GM21447 (cell line): ENCODE measurements at regions not wholly inside any gene's neighbourhood (a gene's known extent, or its start where the extent isn't known, plus 50 kb on each side); places are given as distances from the start of the nearest gene placed in this dataset.
"Not testable (repeated sequence)": the region's sequence is repeated elsewhere in the genome, so short reads cannot be mapped to it uniquely, and the experiment has no call there.

Experiments used
- ATAC-seq: cut with Tn5 transposase; IDR thresholded peaks from one replicate; pipeline ENCODE4 v1.9.1; 2021; ENCODE audit not compliant: unreplicated experiment

DNA sequence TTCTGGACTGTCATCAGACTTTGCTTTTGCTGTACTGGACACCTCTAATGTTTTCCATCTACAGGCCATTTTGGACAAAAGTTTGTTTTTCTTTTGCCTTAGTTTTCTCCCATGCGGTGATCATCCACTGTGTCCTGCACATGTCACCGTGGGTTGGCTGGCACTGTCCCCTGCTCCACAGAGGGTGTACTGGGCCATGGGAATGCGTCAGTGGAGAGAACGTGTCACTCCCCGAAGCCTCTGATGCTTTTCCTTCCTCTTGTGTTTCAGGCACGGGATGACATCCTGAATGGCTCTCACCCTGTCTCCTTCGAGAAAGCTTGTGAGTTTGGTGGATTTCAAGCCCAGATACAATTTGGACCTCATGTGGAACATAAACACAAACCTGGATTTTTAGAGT, 385.0 kb upstream of the TPM1 start:
- ATAC-seq, result not testable (repeated sequence)

DNA sequence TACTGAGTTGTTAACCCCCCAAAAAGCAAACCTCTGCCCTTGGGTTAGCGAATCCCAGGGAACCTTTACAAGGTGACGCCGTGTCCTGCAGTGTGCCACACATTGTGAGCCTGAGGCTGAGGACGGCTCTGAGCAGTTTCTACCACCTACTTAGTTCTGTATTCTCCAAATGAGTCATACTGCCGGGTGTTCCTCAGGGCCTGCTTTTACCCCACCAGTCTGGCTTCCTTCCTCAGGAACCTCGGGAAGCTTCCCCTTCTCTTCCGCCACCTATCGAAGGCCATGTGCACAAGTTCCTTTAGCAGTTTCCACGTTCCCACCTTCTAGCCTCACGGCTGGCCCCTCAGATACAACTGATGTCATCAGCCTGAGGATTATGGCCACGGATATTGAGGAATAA, 384.0 kb upstream of the TPM1 start:
- peak; percentile 74 for ATAC-seq

DNA sequence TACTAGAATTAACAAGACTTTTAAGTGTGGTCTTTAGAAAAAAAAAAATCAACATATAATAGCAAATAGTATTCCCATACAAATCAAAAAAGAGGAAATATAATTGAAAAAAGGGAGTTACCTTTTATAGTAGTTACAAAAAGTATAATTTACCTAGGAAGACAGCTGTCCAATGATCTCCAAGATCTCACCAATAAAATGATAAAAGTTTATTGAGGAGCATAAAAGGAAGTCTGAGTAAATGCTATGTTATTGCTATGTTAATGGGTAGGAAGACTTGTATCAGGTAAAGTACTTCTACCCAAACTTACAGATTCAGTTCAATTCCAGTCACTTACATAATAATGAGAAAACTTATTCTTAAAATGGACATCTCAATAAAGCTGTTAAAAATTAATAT, 379.0 kb upstream of the TPM1 start:
- no peak for ATAC-seq

DNA sequence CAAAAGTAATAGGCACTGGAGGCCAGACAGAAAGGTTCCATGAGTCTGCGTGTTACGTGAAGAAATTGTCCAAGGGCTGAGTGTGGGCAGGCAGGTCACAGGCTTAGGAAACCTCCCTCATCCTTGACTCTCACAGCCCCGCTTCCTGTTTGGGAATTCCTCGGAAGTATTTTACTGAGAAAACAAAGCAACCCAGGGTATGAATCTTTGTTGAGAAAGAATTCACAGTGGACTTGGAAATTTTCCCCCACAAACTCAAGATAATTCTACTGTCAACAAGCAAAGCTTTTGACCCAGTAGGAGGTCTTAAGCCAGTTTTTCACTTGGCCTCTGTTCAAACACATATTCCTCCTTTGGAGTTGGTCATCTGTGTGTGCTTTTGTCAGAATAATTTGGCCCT, 377.1 kb upstream of the TPM1 start:
- no peak for ATAC-seq

DNA sequence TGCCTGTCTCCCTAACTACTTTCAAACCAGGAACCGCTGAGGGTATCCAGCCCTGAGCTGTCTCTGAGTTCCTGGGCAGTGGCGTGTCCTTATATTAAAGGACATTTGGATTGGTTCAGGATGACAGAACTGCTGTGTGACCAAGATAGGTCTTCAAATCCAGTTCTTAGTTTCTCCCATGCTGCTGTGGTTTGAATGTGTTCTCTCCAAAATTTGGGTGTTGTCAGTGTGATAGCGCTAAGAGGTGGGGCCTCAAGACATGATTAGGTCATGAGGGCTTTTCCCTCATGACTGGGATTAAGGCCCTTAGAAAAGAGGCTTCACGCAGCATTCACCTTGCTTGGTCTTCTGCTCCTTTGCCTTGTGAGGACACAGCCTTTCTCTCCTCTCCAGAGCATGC, 376.5 kb upstream of the TPM1 start:
- ATAC-seq, result no peak

DNA sequence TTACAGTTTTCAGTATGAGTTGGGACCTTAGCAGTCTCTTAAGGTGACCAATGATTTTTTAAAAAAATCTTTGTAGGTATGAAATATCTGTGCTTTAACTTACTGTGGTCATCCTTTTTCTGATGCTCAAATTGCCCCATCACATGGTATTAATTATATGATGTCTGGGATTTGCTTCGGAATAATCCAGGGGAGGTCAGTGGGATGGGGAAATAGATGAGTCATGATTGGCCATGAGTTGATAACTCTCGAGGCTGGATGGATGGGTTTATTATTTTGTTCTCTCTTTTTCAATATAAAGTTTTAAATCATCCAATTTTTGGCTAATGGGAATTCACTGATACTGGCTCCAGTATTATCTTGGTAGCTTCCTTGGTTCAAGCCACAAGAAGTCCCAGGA, 370.3 kb upstream of the TPM1 start:
- no peak for ATAC-seq

DNA sequence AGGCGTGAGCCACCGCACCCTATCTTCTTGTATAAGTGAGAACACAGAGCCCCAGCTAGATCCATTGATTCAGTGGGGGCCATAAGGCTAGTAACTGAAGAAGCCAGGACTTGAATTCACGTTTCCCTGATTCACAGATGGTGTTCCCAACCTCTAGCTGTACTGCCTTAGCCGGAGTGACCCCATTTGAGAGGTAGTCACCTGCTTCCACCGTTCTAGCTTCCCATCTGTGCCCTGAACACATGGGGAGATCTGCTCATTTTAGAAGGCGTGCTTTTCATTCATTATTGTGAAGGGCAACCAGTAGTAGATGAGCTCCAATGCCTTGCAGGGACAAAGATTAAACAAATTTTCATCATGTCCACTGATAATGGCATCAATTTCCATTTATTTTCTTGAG, 365.7 kb upstream of the TPM1 start:
- ATAC-seq, result no peak

DNA sequence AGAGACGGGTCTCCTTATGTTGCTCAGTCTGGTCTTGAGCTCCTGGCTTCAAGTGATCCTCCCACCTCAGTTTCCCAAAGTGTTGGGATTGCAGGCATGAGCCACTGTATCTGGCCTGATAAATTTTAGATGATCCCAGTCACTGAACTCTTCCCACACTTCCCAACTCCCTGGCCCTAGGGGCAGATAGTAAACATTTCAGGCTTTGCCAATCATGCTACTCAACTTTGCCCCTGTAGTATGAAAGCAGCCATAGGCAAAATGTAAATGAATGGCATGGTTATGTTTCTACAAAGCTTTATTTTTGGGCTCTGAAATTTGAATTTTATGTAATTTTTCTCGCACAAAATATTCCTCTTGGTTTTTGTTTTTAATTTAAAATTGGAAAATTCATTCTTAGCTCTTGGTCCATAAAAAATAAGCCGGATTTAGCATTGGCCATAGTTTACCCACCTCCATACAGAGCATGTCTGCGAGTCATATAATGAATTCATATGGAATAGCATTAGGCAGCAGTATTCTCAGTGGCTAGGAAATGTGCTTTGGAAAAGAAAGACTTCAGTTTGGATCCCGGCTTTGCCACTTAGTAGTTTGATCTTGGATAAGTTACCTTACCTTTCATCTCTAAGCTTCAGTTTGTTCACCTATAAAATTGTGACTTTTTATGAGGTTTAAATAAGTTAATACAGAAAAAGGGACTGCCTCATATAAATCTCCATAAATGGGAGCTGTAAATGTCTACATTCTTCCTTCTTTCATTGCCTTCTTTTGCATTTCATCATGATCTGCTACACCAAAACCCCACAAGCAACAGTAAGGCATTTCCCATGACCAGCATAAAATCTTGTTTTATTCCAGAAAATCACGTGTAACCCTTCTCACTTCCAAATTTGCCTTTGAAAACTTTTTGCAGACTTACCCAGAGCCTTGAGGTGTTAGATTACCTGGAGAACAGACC, 360.3 kb upstream of the TPM1 start:
- ATAC-seq, result no peak

DNA sequence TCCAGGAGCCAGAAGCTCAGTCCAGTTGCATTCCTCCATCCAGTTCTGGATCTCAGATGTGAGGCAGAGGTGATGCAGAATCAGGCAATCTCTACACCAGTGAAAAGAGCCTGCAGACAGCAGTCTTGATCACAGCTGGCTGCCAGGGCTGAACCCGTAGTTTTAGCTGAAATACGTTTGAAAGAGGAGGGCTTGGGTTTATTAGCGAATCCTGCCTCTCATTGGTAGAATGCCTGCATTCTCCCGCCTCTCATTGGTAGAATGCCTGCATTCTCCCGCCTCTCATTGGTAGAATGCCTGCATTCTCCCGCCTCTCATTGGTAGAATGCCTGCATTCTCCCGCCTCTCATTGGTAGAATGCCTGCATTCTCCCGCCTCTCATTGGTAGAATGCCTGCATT, 359.4 kb upstream of the TPM1 start:
- not testable (repeated sequence) for ATAC-seq

DNA sequence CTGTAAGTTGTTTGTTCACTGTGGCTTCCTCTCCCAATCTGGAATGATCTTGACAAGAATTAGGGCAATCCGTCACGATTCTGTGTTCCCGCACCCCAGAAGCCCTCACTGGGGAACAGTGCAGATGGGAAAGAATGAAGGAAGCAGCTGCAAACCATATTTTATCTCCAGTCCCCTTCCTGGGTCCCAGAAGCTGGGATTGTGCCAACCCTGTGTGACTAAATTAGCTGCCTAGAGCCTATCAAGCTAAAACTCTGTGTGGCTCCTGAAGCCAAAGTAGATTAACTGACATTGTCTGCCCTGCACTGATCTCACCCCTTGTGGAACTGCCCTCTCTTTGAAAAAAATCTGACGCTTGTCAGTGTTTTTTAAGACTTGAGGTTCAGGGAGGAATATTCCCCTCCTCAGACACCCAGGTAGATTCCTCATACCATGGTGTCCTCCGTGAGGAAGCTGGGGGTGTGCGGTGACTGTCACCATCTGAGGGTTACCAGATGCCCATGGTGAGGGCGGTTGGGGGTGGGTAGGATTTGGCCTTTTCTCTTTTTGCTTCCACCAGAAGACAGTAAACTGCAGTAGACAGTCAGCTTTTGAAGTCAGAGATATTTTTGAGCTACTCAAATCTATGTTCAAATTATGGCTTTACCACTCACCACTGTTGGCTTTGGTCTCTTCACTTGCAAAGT, 358.3 kb upstream of the TPM1 start:
- ATAC-seq, result no peak

DNA sequence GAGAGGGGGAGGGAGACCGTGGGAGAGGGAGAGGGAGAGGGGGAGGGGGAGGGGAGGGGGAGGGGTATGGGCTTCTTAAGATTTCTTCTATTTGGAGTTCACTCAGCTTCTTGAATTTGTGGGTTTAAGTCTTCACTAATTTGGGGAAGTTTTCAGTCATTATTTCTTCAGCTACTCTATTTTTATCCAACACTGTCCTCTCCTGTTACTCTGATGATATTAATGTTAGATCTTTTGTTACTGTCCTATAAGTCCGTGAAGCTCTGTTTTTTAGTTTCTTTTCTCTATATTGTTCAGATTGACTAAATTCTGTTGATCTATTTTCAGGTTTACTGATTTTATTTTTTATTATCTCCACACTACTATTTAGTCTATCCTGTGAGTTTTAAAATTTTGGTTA, 351.5 kb upstream of the TPM1 start:
- ATAC-seq, result no peak

DNA sequence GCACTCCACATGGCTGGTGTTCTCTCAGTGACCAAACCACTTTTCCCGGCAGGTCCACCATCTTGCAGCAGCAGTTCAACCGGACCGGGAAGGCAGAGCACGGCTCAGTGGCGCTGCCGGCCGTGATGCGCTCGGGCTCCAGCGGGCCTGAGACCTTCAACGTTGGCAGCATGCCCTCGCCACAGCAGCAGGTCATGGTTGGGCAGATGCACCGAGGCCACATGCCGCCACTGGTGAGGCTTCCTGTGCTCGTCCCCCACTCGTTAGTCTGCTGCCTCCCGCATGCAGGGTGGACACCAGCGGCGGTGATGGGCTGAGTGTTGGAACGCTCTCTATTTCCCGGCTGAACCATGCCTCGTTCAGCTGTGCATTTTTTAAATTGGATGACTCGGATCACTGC, 344.9 kb upstream of the TPM1 start:
- ATAC-seq, result no peak

DNA sequence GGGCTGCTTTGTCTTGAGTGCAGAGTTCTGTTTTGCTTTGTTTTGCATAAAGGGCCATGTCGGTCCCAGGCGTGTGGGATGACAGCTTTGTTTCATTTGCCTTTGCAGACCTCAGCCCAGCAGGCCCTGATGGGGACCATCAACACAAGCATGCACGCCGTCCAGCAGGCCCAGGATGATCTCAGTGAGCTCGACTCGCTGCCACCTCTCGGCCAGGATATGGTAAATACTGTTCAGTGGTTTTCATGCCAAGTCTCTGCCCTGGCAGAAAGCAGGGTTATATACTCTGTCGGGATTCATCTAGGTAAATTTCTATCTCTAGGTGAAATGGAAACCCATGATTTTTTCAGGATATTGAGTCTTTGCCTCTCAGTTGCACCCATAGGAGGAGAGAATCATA, 343.9 kb upstream of the TPM1 start:
- no peak for ATAC-seq

DNA sequence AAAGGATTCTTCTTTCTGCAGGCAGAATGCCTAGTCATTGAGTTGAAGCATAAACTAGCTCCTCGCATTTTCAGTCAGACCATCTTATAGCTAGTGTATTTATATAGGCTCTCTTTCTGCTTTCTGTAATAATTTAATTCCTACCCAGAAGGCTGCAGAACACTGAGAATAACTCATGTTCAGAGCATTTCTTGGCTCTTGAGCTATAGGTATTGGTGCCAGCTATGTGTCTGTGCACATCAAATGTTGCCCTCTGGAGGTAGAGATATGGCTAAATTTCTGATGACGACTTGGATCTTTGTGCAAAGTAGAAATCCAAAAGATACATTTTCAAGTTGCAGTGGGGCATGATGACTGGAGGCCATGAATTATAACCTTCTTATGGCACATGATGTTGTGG, 336.2 kb upstream of the TPM1 start:
- ATAC-seq, result no peak

DNA sequence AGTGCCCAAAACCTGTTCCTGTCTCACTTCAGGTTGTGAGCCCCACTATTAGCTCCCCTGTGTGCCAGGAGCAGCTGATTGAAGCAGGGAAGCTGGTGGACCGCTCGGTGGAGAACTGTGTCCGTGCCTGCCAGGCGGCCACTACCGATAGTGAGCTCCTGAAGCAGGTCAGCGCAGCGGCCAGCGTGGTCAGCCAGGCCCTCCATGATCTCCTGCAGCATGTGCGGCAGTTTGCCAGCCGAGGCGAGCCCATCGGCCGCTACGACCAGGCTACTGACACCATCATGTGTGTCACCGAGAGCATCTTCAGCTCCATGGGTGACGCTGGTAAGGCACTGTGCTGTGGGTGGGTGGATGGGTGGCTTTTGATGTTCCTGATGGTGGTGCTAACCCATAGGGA, 334.1 kb upstream of the TPM1 start:
- no peak for ATAC-seq

DNA sequence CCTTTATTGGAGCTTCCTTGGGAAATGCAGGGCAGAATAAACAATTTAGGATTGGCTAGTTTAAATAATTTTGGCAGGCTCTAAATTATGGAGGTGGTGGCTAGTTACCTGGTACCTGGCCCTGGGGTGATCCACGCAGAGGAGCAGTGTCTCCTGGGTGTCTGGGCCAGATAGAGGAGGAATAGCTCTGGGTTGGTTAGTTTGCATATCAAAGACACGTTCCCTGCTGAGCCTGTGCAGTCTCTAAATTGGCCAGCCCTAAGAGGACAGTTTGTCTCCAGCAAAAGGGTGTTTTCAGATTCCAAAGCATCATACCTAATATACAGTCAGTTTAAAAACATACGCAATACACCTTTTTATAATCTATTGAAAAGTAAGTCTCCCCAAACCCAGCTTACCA, 333.3 kb upstream of the TPM1 start:
- no peak for ATAC-seq

DNA sequence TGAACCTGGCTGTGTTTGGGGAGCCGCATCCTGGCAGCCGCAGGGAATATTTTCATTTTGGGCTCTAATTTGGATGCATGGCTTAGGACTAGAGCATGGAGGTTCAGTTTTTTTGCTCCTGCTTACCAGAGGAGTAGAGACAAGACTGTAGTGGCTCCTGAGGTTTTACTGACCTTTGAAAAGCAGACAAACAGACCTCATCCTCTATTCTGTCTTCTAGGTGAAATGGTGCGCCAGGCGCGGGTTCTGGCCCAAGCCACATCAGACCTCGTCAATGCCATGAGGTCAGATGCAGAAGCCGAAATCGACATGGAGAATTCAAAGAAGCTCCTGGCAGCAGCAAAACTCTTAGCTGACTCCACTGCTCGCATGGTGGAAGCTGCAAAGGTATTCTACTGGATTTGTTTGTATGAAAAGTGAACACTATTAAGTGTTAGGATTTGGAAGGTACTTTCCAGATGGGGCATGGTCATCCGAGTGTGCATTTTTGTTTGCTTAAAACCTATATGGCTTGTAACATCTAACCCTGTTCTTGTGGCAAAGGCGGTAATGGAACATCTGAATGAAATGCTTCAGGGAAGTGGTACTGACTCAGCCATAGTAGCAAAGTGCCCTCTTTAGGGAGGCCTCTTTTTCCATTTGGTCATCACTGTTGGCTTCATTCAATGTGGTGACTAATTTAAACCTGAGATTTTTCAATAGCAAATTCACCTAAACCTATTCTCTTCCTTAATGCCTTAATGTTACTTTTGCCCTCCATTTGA, 330.7 kb upstream of the TPM1 start:
- ATAC-seq, result no peak

DNA sequence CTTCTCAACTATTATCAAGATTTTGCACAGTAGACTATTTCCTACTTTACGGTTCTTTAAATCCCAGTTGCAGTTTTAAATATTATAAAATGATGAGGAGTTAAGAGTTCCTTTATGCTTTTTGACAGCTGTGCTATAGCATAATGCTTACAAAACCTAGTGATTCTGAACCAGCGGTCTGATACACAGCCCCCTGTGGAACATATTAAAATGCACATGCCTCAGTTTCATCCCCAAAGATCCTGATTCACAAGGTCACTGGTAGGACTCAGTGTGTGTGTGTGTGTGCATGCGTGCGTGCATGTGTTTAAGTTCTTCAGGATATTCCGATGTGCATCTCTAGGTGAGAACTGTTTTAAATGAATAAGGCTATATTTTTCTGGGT, 330.1 kb upstream of the TPM1 start:
- no peak for ATAC-seq

DNA sequence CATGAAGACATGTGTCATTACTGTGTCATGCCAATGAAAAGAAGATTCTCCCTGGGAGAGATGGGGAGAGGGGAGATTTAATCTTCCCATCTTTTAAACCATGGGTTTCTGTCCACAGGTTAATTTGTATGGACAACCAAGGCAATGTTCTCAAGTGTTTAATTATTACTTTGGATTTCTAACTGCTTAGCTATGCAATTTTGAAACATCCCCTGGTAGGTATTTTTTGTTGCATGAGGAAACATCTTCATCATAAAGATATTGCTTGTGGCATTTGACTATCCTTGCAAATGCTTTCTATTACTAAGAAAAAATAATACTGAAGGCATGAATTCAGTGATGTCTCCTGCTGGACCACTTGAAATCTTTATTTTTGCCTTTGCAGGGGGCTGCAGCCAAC, 326.6 kb upstream of the TPM1 start:
- ATAC-seq, result no peak

DNA sequence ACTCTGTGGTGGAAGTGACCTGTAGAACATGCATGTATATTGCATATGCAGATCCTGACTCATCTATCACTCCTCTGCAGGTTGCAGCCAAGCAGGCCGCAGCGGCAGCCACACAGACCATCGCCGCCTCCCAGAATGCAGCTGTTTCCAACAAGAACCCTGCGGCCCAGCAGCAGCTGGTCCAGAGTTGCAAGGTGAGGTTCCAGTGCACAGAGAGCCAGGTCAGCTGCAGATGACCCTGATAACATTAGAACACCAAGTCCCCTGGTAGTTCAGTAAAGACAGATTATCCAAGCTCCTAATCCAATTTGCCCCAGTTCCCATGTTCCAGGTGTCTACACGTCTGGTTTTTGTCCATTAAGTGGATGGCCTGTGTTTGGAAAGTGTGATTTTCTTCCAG, 325.1 kb upstream of the TPM1 start:
- no peak for ATAC-seq

DNA sequence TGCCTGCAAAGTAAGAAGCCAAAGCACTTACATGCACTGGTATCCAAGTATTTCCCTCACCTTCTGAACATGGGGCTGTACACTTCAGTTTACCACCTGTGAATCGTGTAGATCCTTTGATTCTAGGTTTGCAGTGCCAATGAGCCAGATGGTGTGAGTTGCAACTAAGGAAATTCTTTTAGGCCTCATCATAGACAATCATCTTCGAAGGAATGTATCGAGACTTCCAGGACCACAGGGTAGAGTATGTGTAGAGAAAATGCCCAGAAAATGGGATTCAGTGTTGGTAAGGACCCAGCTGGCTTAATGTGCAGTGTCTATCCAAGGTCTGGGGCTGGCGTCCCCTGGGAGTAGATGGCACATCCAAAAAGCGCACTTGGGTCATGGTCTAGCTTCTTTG, 323.2 kb upstream of the TPM1 start:
- ATAC-seq, result no peak

DNA sequence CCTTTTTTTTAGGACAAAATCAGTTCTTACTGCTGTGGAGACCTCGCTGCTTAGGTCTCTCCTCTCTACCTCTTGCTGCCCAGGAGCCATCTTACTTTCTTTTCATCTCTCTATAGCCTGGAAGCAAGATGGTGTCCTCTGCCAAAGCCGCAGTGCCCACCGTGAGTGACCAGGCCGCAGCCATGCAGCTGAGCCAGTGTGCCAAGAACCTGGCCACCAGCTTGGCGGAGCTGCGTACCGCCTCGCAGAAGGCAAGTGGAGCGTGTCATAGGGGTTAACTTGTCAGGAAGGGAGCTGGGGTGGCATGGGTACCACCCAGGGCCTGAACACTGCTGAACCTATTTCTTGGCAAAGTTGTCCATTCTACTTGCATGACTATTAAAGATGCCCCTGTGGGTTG, 320.3 kb upstream of the TPM1 start:
- no peak for ATAC-seq
